H54 (cell line): ENCODE measurements at regions not wholly inside any gene's neighbourhood (a gene's known extent, or its start where the extent isn't known, plus 50 kb on each side); places are given as distances from the start of the nearest gene placed in this dataset.
A peak's percentile ranks its signal among the peaks of the same experiment; 100 is the strongest.
"Not testable (repeated sequence)": the region's sequence is repeated elsewhere in the genome, so short reads cannot be mapped to it uniquely, and the experiment has no call there.

Source experiments
- DNase-seq: peaks from one replicate; pipeline ENCODE4 v3.0.0; 2011; ENCODE audit warnings: low spot score, mixed read lengths; ENCODE audit not compliant: insufficient read length
- FAIRE-seq: peaks from 3 replicates; lab custom pipeline; 2011; peaks lifted over from hg19 to GRCh38; lab: Jason Lieb, UNC
- POLR2A ChIP-seq: IDR thresholded peaks from 2 replicates; pipeline ENCODE4 v1.6.1; 2011; ENCODE audit warnings: low read depth, mild to moderate bottlenecking, low read length

- peak; percentile 43 for TF ChIP-seq POLR2A
- no peak for FAIRE-seq
- DNase-seq, result peak; percentile 76
Observed at GRCh38 chr7:131629217-131629882, 72.9 kb upstream of the PODXL start.

- TF ChIP-seq POLR2A, result no peak
- no peak for DNase-seq
- FAIRE-seq, result no peak
Observed at GRCh38 chr7:131628634-131629033, 72.2 kb upstream of the PODXL start.

GRCh38 chr7:131627735-131628190, 71.3 kb upstream of the PODXL start:
- no peak for FAIRE-seq
- no peak for TF ChIP-seq POLR2A
- no peak for DNase-seq

GRCh38 chr7:131626643-131627042, 70.2 kb upstream of the PODXL start:
- FAIRE-seq (no peak), DNase-seq (no peak)
- TF ChIP-seq POLR2A, result no peak

GRCh38 chr7:131625817-131626372, 69.5 kb upstream of the PODXL start:
- FAIRE-seq (no peak), DNase-seq (peak; percentile 92)
- peak; percentile 54 for TF ChIP-seq POLR2A

GRCh38 chr7:131625345-131625744, 68.9 kb upstream of the PODXL start:
- not testable (repeated sequence) for FAIRE-seq, DNase-seq

- FAIRE-seq, result no peak
- TF ChIP-seq POLR2A, result no peak
Observed at GRCh38 chr7:131624536-131624935, 68.1 kb upstream of the PODXL start.

GRCh38 chr7:131623154-131623553, 66.7 kb upstream of the PODXL start:
- no peak for DNase-seq
- no peak for TF ChIP-seq POLR2A
- no peak for FAIRE-seq

More at GRCh38 chr7:131624536-131624935, 68.1 kb upstream of the PODXL start:
- DNase-seq, result no peak

- DNase-seq (no peak), FAIRE-seq (no peak)
- no peak for TF ChIP-seq POLR2A
Observed at GRCh38 chr7:131621652-131622051, 65.2 kb upstream of the PODXL start.

- DNase-seq, result no peak
- FAIRE-seq, result no peak
- TF ChIP-seq POLR2A, result no peak
Observed at GRCh38 chr7:131620673-131621609, 64.5 kb upstream of the PODXL start.

- DNase-seq (no peak), FAIRE-seq (no peak)
- no peak for TF ChIP-seq POLR2A
Observed at GRCh38 chr7:131619336-131620305, 63.2 kb upstream of the PODXL start.

GRCh38 chr7:131618391-131618790, 62.0 kb upstream of the PODXL start:
- no peak for DNase-seq
- TF ChIP-seq POLR2A, result no peak
- FAIRE-seq, result no peak
